ENCODE measurements at regions not wholly inside any gene's neighbourhood (a gene's known extent, or its start where the extent isn't known, plus 50 kb on each side); places are given as distances from the start of the nearest gene placed in this dataset.

DNA sequence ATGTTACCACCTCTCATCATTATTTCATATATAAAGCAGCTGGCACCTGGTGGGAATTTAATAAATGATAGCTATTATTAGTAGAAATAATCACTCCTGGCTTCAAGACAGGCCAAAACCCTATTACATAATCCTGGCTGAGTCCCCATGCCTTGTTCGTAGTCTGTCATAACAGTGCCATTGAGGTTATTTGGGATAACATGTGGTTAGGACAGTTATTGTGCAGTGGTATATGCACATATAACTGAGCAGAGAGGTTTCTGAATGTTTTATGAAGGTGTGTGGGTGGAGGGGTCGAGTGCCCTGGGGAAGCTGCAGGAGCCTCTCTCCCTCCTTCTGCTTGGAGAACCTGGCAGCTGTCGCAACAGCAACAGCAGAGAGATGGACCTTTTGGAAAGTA lies 162.4 kb upstream of the NABP1 start:
- DNase-seq = peak; percentile 36

DNA sequence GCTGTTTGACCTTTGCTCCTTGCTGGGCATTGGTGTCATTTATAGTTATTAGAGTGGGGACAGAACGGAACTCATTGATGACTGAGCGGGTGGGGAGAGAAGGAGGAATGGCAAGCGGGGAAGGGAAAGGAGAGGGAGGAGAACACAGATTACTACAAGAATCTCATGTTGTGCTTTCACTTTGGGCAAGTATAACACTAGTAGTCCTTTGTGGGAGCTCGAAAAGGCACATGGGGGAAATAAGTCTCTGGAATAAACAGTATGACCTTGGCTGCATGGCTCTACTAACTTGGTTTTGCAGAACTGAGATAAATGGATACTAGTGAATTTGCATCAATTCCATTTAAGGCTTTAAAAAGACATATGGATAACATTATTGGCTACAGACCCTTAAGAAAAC lies 161.7 kb upstream of the NABP1 start:
- DNase-seq = no peak

DNA sequence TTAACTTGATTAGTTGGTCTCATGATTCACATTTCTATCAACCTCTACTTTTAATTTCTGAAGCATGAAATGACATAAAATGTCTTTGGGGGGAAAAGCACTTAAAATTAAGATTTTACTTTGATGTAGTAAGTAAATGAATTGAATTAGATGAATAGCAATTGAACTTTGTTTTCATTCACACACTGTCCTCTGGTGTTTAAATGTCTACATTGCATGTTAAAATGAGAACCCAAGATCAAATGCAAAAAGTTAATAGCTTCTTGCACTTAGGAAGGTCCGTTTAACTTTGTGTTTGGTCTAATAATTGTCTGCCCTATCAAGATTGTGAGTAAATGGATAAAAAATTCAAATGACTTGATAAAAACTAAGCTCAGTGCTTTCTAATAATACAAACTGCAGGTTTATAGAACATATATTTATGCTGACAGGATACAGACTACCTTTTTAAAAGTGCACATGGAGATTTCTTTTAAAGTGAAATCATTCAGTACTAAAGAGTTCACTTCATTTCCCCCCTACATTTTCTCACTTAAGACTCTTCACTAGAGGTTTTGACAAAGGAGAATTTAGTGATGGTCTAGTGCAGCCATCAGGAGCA lies 156.2 kb upstream of the NABP1 start:
- DNase-seq = no peak

DNA sequence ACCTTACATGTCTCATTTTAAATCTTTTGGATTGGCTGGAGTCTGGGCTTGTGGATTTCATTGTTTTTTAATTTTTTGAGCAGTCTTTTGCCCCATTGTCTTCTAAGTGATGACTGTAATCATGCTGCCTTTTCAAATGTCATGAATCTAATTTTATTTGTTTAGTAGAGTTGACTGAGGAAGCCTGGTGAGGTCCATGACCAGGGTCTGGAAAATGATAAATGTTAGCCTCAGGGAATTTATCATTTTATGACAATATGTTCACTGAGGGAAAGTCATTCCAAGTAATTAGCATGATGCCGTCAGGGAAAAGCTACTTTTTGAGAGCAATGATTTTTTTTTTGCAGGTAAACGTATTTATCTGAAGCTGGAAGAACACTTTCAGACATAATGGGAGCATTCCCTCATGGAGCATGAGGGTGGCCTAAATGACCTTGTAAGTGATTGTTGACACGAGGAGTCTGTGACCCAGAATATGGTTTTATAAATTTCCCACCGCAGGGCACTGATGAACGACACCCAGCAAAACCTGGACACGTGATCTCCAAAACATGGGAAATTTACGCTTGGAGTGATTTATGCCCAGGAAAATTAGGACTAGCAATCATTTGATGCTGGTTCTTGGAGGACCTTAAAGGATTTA lies 155.3 kb upstream of the NABP1 start:
- DNase-seq = peak; percentile 32

DNA sequence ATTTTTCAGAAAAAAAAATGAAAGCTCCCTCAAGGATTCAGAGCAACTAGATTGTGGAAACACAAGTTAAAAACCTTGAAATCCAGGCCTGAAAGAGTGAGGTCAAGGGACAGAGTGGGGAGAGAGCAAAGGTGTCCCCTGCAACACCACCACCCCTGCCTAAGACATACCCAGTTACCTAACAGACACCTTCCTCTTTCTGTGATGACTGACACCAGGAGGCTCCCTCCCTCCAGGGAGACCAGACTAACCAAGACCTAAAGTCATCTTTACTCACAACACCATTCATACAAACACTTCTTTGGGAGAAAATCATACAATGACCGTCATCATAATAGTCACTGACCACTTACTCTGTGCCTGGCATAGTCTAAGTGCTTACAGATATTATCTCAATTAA lies 151.8 kb upstream of the NABP1 start:
- no peak for DNase-seq

DNA sequence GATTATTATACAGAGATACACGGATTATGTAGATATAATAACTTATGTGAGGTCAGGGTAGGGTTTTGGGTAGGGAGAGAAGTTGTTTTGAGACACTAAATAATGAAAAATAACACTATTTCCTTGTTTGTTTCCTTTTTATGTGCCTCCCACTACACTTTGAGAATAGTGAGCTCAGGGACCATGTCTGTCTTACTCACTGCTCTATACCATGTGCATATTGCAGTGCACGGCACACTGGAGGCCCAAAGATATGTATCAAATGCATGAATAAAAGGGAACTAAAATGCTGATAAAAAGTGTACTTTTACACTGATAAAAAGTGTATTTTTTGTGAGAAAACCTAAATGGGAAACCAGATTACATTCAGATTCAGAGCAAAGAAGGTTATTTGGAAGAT lies 151.4 kb upstream of the NABP1 start:
- no peak for DNase-seq

DNA sequence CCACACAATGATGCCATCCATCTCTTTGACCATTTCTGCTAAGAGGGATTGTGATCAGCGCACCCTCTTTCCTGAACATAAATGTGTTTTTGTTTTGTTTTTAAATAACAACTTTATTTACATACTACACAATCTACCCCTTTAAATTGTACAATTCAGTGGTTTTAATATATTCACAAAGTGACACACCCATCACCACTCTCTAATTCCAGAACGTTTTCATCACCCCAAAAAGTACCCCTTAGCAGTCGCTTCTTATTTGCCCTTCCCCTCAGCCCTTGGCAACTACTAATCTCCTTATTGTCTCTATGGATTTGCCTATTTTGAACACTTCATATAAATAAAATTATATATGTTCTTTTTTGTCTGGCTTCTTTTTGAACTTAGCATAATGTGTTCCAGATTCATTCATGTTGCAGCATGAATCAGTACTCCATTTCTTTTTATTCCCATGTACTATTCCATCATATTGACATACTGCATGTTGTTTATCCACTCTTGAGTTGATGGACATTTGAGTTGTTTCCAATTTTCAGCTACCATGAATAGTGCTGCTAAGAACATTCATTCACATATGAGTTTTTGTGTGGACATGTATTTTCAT lies 150.9 kb upstream of the NABP1 start:
- no peak for DNase-seq

DNA sequence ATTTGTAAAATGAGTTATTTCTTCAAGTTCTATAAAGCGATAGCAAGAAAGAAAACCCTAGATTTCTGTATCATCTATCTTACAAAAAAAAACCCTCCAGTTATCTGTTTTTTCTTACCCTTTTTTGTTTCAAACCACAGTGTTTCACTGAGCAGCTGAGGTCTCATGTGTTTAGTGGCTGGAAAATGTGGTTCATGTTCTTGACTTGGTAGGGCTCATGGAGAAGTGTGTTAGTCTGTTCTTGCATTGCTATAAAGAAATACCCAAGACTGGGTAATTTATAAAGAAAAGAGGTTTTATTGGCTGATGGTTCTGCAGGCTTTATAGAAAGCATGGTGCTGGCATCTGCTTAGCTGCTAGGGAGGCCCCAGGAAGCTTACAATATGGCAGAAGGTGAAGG lies 147.3 kb upstream of the NABP1 start:
- DNase-seq = no peak

DNA sequence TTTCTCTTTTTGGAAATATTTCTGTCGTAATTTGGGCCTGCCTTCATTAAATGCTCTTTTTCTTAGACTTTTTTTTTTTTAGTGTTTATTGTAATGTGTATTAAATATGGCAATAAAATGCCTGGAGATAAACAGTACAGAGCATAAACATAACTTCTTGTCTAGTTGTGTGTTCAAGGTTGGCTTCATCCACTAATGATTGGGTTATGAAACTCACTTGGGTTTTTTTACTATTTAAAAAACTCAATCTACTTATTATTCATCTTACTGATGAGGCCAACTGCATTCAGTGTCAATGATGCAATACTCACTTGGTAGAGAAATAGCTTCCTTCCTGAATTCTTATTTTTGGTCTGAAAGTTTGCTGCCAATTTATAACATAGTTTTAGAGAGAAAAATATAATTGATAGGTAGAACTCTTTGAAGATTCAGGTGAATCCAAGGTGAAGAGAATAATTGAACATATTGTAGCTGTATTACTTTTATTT lies 144.2 kb upstream of the NABP1 start:
- no peak for DNase-seq

DNA sequence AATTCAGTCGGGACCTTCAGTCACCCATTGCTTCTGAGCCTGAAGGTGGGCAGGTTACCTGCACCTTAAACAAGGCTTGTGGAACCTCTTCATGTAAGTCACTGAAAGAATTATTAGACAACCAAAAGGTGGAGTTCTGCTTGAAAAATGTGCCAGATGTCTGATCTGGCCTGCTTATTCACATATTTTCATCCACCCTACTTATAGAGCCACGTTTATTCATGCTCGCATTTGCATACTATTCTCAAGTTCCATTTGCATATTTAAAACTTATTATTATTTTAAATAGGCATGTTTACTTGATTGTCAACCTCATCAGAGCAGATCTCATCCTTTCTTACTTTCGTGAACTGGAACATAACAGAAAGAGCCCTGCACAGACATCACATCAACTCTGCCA lies 140.0 kb upstream of the NABP1 start:
- no peak for DNase-seq

DNA sequence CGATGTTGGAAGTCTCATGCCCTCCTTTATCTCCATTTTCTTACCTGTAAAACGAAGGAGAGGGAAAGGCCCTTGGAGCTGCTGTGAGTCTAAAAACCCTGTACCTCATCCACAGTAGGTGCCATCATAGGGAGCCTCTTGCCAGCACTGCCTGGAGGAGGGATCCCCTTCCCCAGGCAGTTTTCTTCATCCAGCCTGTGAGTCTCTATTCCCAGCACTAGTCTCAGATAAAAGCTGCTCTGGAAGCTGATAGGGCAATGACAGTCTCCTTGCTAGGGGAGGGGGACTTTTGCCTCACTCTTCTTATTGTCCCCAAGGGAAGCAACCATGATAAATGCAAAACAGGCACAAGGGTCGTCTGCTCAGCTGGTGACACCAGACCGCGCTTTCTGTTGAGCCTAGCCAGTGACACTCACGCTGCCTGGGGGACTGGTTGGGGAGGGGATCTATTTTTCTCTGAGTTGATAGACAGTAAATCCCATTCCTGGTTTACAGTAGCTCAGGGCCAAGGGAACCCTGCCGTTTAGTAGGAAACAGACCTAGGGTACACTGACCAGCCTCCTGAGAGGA lies 139.5 kb upstream of the NABP1 start:
- peak; percentile 56 for DNase-seq

DNA sequence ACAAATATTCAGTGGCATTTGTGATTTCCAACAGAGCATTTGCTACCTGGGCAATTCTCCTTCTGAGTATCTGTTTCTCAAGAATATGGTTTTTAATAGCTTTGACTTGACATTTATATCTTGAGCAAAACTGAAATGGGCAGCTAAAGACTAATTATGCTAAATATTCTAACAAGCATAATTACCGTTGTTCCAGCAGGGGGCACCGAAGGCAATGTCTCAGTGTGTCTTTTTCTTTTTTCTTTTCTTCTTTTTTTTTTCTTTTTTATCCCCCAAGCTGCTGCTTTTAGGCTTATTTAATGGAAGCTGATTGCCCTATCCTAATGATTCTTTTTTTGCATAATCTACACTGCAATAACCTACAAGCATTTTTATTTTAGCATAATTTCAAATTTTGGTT lies 138.9 kb upstream of the NABP1 start:
- DNase-seq = no peak

DNA sequence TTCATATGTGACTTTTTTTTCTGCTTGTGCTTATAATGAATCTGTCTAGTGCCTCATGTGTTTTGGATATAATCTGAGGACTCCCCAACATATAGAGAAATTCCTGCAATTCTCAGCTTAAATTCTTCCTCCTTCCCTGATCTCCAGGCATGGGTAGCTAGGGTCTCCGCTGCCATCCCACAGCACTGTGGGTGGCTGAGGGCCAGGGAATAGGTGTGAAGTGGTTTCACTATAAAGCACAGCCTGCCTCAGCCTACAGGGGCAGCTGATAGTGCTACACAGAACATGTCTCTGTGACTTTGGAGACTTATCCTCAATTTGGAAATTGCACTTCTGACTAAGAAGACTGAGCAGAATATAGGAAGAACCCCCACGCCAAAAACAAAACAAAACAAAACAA lies 137.3 kb upstream of the NABP1 start:
- no peak for DNase-seq

DNA sequence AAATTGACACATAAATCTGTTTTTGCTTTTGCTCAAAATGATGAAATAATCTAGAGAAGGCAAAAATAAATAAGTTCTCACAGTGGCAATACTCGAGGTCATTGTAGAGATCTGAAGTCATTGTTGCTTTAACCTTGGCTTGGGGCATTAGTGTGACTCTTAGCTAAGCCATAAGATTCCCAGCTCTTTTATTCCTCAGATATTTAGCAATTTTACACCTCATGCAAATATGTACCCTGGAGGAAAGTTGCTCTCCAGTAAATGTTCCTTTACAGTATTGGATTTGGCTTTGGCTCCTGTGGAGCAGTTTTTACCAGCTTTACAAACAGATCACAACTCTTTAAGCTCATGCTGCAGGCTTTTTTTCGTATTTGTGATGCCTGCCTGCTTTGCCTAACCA lies 134.2 kb upstream of the NABP1 start:
- no peak for DNase-seq

DNA sequence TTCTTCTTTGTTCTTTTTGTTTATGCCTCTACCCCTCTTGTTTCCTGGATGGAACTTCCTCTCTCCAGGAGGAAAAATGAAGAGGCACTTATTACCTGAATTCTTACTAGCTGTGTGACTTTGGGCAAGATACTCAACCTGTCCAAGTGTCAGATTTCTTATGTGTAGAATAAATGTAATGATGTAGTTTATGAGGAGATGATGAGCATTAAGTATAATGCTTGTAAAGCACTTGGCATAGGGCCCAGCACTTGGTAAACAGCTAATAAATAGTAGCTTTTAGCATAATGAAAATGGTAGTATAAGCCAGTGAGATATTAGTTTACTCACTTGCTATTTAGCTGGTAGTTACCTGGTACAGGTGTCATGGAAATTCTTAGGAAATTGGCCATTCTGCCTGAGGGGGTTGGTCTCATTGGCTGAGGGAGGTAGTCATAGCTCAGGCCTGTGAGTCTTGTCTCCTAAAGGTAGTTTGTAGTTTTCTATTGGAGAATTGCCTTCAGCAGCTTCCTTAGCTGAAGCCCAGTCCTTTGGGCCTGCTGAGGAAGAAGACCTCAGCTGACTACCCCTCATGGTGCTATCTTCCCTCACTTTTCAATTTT lies 133.4 kb upstream of the NABP1 start:
- no peak for DNase-seq

DNA sequence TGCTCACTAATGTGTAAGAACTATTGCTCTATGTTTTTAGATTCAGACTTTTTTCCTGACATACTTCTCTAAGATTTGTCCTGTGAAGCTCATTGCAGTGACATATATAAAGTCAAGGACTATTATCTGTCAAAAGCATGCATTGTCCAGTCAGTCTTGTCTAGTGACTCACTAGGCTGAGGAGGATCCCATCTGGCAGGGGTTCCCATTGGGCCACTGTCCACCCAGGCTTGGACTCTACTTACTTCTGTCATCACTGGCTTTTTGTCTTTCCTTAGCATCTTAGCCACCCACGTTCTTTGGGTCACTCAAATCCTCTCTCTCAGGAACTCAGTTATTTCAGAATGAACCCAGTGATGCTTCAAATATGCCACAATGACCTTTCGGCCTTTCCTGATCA lies 132.6 kb upstream of the NABP1 start:
- no peak for DNase-seq

DNA sequence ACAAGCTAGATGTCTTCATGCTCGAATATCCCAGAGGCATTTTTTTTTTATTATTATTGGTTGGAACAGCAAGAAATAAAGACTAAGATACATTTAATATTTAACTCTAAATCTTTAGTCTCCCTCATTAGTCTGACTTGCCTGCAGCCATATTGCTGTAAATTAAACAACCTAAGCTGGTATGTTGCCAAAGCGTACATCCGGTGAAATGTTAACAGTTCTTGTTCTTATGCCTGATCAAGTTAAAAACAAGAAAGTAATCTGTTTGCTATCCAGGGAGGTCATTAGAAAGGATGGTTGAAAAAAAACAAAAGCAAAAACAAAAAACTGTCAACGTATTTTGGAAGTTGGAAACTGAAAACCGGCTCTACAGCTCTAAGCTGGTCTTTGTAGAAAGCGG lies 125.9 kb upstream of the NABP1 start:
- DNase-seq = no peak

DNA sequence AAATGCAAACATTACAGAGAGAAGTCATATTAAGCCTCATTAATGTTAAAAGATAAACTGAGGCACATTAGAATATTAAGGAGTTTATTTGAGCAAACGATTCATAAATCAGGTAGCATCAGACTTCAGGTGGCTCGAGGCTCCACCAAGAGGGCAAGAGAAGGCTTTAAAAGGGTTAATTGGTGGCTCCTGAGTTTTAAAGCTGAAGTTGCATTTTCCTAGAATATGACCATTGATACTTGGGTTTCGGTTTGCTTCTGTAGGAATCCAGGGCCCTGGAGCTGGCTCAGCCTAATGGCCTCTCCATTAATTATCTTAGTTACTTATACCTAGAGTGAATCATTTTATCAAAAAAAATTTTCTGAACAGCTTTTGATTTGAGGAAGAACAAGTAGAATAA lies 123.7 kb upstream of the NABP1 start:
- DNase-seq = no peak

DNA sequence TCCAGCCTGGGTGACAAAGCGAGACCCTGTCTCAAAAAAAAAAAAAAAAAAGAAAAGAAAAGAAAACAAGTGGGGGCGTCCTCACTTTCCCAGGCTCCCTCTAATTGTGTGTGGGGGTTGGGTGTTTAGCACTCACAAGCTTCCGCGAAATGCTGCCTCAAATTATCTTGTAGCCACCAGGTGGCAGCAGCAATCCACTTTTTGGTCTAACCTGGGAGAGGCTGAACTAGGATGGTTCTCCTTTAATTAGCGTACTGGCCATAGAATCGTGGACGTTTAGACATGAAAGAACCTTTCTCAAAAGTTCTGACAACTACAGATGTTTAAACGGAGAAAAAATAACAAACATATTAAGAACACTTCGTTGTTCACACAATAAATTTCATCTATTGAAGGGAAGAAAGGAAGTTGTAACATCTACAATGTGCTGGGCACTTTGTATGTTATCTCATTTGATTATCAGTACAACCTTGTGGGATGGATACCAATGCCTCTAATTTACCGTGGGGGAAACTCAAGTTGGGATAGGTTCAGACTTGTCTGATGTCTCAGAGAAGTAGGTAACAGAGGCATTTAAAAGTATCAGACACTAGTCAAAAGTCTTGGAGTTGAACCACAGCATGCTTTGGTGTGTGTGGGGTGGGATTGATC lies 122.7 kb upstream of the NABP1 start:
- DNase-seq = peak; percentile 79

DNA sequence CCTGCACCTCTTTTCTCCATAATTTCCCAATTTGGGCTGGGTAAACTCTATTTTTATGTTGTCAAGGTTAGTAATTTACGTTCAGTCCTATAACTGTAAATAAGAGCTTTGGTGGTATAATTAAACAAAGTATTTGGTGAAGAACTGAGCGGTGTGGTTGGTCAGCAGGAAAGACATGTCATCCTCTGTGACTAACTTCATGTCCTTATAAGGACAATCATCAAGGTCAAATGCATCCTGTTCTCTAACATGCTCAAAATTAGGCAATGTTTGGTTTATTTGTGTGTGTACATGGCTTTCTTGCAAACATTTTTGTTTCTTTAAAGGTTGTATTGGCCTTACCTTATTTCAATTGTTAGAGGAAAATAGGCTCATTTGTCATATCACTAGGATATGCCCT lies 121.5 kb upstream of the NABP1 start:
- no peak for DNase-seq

DNA sequence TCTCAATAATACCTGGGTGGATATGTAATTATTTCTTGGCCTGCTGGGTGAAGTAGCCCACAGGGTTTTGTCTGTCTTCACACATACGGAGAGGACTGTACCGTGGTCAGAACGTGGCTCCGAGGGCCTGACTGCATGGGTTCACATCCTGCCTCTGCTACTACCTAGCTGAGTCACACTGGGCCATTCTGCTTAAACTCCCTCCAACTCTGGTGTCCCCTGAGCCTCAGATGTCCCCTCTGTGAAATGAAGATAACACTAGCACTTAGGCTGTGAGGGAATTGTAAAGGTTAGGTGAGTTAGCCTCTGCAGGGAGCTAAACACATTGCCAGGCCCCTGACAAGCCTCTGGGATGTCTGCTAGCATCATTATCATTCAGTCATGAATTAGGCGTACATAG lies 120.1 kb upstream of the NABP1 start:
- no peak for DNase-seq

DNA sequence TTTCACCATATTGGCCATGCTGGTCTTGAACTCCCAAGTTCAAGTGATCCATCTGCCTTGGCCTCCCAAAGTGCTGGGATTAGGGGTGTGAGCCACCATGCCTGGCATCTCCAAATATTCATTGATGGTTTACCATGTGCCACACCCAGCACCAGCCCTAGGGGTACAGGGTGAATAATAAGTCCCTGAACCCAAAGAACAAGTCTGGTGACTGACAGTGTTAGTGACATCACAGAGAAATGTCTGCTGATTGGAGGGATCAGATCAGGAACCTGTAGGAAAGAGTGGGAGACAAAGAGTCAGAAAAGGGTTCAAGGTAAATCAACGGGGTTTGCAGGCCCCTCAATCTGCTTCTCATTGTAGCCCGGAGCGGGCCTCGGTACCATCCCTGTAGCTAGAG lies 118.4 kb upstream of the NABP1 start:
- DNase-seq = no peak

DNA sequence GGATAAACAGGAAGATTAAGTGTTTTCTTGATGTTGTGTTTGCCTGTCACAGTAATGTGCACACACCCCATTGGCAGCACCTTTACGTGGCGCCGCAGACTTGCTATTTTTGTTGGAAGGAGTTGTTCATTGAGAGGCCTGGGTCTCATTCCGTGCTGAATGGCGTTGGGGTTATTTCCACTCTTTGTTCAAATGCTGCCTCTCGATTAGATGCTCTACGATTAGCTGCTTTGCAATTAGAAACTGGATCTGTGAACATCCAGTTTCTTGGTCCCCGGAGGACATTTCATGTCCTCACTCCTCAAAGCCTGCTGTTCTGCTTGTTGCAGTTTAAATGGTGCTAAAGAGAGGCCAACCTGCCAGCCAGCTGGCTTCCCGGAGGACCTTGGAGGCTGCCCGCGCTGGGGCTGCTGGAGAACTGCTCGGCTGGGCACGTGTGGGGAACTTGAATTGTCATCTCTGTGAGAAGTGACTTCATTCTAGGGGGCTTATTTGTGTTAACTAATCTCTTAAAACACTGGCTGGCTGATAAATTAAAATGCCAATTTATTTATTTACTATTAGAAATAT lies 117.4 kb upstream of the NABP1 start:
- DNase-seq = no peak
